ENCODE measurements at regions not wholly inside any gene's neighbourhood (a gene's known extent, or its start where the extent isn't known, plus 50 kb on each side); places are given as distances from the start of the nearest gene placed in this dataset.
"Not testable (repeated sequence)": the region's sequence is repeated elsewhere in the genome, so short reads cannot be mapped to it uniquely, and the experiment has no call there.

- Histone ChIP-seq H3K4me3 (ENCODE audit: low read depth, low read length) (no peak overlapping the region), H3K36me3 (ENCODE audit: control insufficient read depth, insufficient read depth, low read length) (no peaks in the 10 kb centered on the region), H3K27me3 (ENCODE audit: control insufficient read depth, insufficient read depth, low read length) (no peaks in the 10 kb centered on the region), H3K27ac (ENCODE audit: low read depth, low read length) (peak overlapping the region; percentile 52), H3K9me3 (ENCODE audit: control insufficient read depth, insufficient read depth, low read length) (no peaks in the 10 kb centered on the region), H3K4me1 (ENCODE audit: control insufficient read depth, insufficient read depth, low read length) (peaks cover 39% of the 10 kb centered on the region), H3K9ac (ENCODE audit: low read depth, low read length) (no peak overlapping the region)
Observed at GRCh38 chr2:175852879-175853615, 149.0 kb downstream of the LNPK start.

GRCh38 chr2:175847128-175847527, 154.9 kb downstream of the LNPK start:
- no peak overlapping the region for H3K27ac ChIP-seq (ENCODE audit: low read depth, low read length)
- no peaks in the 10 kb centered on the region for H3K9me3 ChIP-seq (ENCODE audit: control insufficient read depth, insufficient read depth, low read length)
- H3K4me1 ChIP-seq (ENCODE audit: control insufficient read depth, insufficient read depth, low read length): peaks cover 29% of the 10 kb centered on the region
- H3K27me3 ChIP-seq (ENCODE audit: control insufficient read depth, insufficient read depth, low read length): no peaks in the 10 kb centered on the region
- H3K9ac ChIP-seq (ENCODE audit: low read depth, low read length): no peak overlapping the region
- H3K4me3 ChIP-seq (ENCODE audit: low read depth, low read length): no peak overlapping the region
- H3K36me3 ChIP-seq (ENCODE audit: control insufficient read depth, insufficient read depth, low read length): no peaks in the 10 kb centered on the region

- H3K9ac ChIP-seq (ENCODE audit: low read depth, low read length): peak overlapping the region; percentile 56; the same call in 1 of the 2 replicates
- H3K27ac ChIP-seq (ENCODE audit: low read depth, low read length): peak overlapping the region; percentile 87
- no peaks in the 10 kb centered on the region for H3K27me3 ChIP-seq (ENCODE audit: control insufficient read depth, insufficient read depth, low read length)
- no peaks in the 10 kb centered on the region for H3K9me3 ChIP-seq (ENCODE audit: control insufficient read depth, insufficient read depth, low read length)
- no peaks in the 10 kb centered on the region for H3K36me3 ChIP-seq (ENCODE audit: control insufficient read depth, insufficient read depth, low read length)
- peak overlapping the region; percentile 31; the same call in 1 of the 2 replicates for H3K4me3 ChIP-seq (ENCODE audit: low read depth, low read length)
- H3K4me1 ChIP-seq (ENCODE audit: control insufficient read depth, insufficient read depth, low read length): peaks cover 22% of the 10 kb centered on the region
Observed at GRCh38 chr2:175844169-175844568, 157.9 kb downstream of the LNPK start.

GRCh38 chr2:175843625-175844024, 158.4 kb downstream of the LNPK start:
- Histone ChIP-seq H3K9ac (ENCODE audit: low read depth, low read length) (peak overlapping the region; percentile 56; the same call in 1 of the 2 replicates), H3K36me3 (ENCODE audit: control insufficient read depth, insufficient read depth, low read length) (no peaks in the 10 kb centered on the region), H3K27me3 (ENCODE audit: control insufficient read depth, insufficient read depth, low read length) (no peaks in the 10 kb centered on the region), H3K27ac (ENCODE audit: low read depth, low read length) (peak overlapping the region; percentile 86), H3K4me3 (ENCODE audit: low read depth, low read length) (peak overlapping the region; percentile 31; the same call in 1 of the 2 replicates), H3K9me3 (ENCODE audit: control insufficient read depth, insufficient read depth, low read length) (no peaks in the 10 kb centered on the region), H3K4me1 (ENCODE audit: control insufficient read depth, insufficient read depth, low read length) (peaks cover 22% of the 10 kb centered on the region)

GRCh38 chr2:175842996-175843395, 159.1 kb downstream of the LNPK start:
- H3K4me3 ChIP-seq (ENCODE audit: low read depth, low read length): no peak overlapping the region
- peaks cover 22% of the 10 kb centered on the region for H3K4me1 ChIP-seq (ENCODE audit: control insufficient read depth, insufficient read depth, low read length)
- no peak overlapping the region for H3K9ac ChIP-seq (ENCODE audit: low read depth, low read length)
- no peaks in the 10 kb centered on the region for H3K27me3 ChIP-seq (ENCODE audit: control insufficient read depth, insufficient read depth, low read length)
- peak overlapping the region; percentile 86 for H3K27ac ChIP-seq (ENCODE audit: low read depth, low read length)
- H3K9me3 ChIP-seq (ENCODE audit: control insufficient read depth, insufficient read depth, low read length): no peaks in the 10 kb centered on the region
- H3K36me3 ChIP-seq (ENCODE audit: control insufficient read depth, insufficient read depth, low read length): no peaks in the 10 kb centered on the region

- H3K36me3 ChIP-seq (ENCODE audit: control insufficient read depth, insufficient read depth, low read length); H3K9ac ChIP-seq (ENCODE audit: low read depth, low read length); H3K27me3 ChIP-seq (ENCODE audit: control insufficient read depth, insufficient read depth, low read length); H3K9me3 ChIP-seq (ENCODE audit: control insufficient read depth, insufficient read depth, low read length); H3K4me3 ChIP-seq (ENCODE audit: low read depth, low read length); H3K27ac ChIP-seq (ENCODE audit: low read depth, low read length): not testable (repeated sequence)
- H3K4me1 ChIP-seq (ENCODE audit: control insufficient read depth, insufficient read depth, low read length): peaks cover 22% of the 10 kb centered on the region
Observed at GRCh38 chr2:175840765-175841164, 161.3 kb downstream of the LNPK start.

GRCh38 chr2:175840256-175840655, 161.8 kb downstream of the LNPK start:
- H3K9ac ChIP-seq (ENCODE audit: low read depth, low read length): no peak overlapping the region
- H3K9me3 ChIP-seq (ENCODE audit: control insufficient read depth, insufficient read depth, low read length): no peaks in the 10 kb centered on the region
- H3K4me3 ChIP-seq (ENCODE audit: low read depth, low read length): no peak overlapping the region
- peaks cover 22% of the 10 kb centered on the region for H3K4me1 ChIP-seq (ENCODE audit: control insufficient read depth, insufficient read depth, low read length)
- H3K36me3 ChIP-seq (ENCODE audit: control insufficient read depth, insufficient read depth, low read length): no peaks in the 10 kb centered on the region
- no peak overlapping the region for H3K27ac ChIP-seq (ENCODE audit: low read depth, low read length)
- no peaks in the 10 kb centered on the region for H3K27me3 ChIP-seq (ENCODE audit: control insufficient read depth, insufficient read depth, low read length)

- Histone ChIP-seq H3K27me3 (ENCODE audit: control insufficient read depth, insufficient read depth, low read length) (no peaks in the 10 kb centered on the region), H3K36me3 (ENCODE audit: control insufficient read depth, insufficient read depth, low read length) (no peaks in the 10 kb centered on the region), H3K27ac (ENCODE audit: low read depth, low read length) (no peak overlapping the region), H3K9ac (ENCODE audit: low read depth, low read length) (no peak overlapping the region), H3K4me1 (ENCODE audit: control insufficient read depth, insufficient read depth, low read length) (peaks cover 19% of the 10 kb centered on the region), H3K4me3 (ENCODE audit: low read depth, low read length) (no peak overlapping the region), H3K9me3 (ENCODE audit: control insufficient read depth, insufficient read depth, low read length) (no peaks in the 10 kb centered on the region)
Observed at GRCh38 chr2:175838979-175839378, 163.1 kb downstream of the LNPK start.

- H3K9me3 ChIP-seq (ENCODE audit: control insufficient read depth, insufficient read depth, low read length): no peaks in the 10 kb centered on the region
- no peak overlapping the region for H3K27ac ChIP-seq (ENCODE audit: low read depth, low read length)
- H3K4me3 ChIP-seq (ENCODE audit: low read depth, low read length): no peak overlapping the region
- no peak overlapping the region for H3K9ac ChIP-seq (ENCODE audit: low read depth, low read length)
- peaks cover 9% of the 10 kb centered on the region; the same call in 1 of the 2 replicates for H3K4me1 ChIP-seq (ENCODE audit: control insufficient read depth, insufficient read depth, low read length)
- H3K27me3 ChIP-seq (ENCODE audit: control insufficient read depth, insufficient read depth, low read length): no peaks in the 10 kb centered on the region
- no peaks in the 10 kb centered on the region for H3K36me3 ChIP-seq (ENCODE audit: control insufficient read depth, insufficient read depth, low read length)
Observed at GRCh38 chr2:175837046-175837445, 165.0 kb downstream of the LNPK start.

GRCh38 chr2:175836361-175836760, 165.7 kb downstream of the LNPK start:
- Histone ChIP-seq H3K27ac (ENCODE audit: low read depth, low read length) (no peak overlapping the region), H3K4me1 (ENCODE audit: control insufficient read depth, insufficient read depth, low read length) (peaks cover 9% of the 10 kb centered on the region; the same call in 1 of the 2 replicates), H3K9me3 (ENCODE audit: control insufficient read depth, insufficient read depth, low read length) (no peaks in the 10 kb centered on the region), H3K9ac (ENCODE audit: low read depth, low read length) (no peak overlapping the region), H3K27me3 (ENCODE audit: control insufficient read depth, insufficient read depth, low read length) (no peaks in the 10 kb centered on the region), H3K36me3 (ENCODE audit: control insufficient read depth, insufficient read depth, low read length) (no peaks in the 10 kb centered on the region), H3K4me3 (ENCODE audit: low read depth, low read length) (no peak overlapping the region)

- Histone ChIP-seq H3K4me3 (ENCODE audit: low read depth, low read length) (no peak overlapping the region), H3K27ac (ENCODE audit: low read depth, low read length) (no peak overlapping the region), H3K9me3 (ENCODE audit: control insufficient read depth, insufficient read depth, low read length) (no peaks in the 10 kb centered on the region), H3K27me3 (ENCODE audit: control insufficient read depth, insufficient read depth, low read length) (no peaks in the 10 kb centered on the region), H3K36me3 (ENCODE audit: control insufficient read depth, insufficient read depth, low read length) (no peaks in the 10 kb centered on the region), H3K9ac (ENCODE audit: low read depth, low read length) (no peak overlapping the region), H3K4me1 (ENCODE audit: control insufficient read depth, insufficient read depth, low read length) (peaks cover 9% of the 10 kb centered on the region; the same call in 1 of the 2 replicates)
Observed at GRCh38 chr2:175834477-175834876, 167.6 kb downstream of the LNPK start.
